ENCODE measurements at regions not wholly inside any gene's neighbourhood (a gene's known extent, or its start where the extent isn't known, plus 50 kb on each side); places are given as distances from the start of the nearest gene placed in this dataset.

DNA sequence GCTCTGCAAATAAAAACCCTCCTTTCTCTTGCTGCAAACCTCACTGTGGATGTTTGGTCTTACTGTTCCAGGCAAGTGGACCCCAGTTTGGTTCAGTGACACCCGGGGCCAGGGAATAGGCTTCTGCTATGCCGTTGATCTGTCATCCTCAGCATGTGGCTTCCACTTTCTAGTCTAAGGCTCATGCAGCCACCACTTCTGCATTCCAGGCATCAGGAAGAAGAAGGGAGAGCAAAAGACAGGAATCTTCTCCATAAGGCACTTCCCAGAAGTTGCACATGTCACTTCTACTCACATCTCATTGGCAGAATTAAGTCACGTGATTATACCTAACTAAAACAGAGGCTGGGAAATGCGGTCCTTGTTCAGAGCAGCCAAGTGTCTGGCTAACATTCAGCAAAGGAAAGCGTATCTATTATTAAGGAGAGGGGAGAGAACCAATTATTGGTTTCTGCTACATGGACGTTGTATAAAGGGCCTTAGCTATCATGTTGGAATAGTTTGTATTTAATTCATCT lies 173.6 kb upstream of the PFN2 start:
- Histone ChIP-seq H3K27me3 (ENCODE audit: control insufficient read depth in 2 of 2, insufficient read depth in 2 of 2, low read length in 2 of 2) (no peaks in the 10 kb centered on the region), H3K27ac (ENCODE audit: low read depth in 1 of 2, low read length in 2 of 2) (no peak overlapping the region), H3K9me3 (replicated peaks in 1 of 2; ENCODE audit: control insufficient read depth in 1 of 2, insufficient read depth in 1 of 2, low read length in 2 of 2) (no peaks in the 10 kb centered on the region), H2AFZ (ENCODE audit: insufficient read depth, low read depth, low read length, poor library complexity, severe bottlenecking) (no peak overlapping the region), H3K4me1 (ENCODE audit: control insufficient read depth in 1 of 2, insufficient read depth in 2 of 2, low read length in 2 of 2) (peaks cover 11 to 15% of the 10 kb centered on the region in 2 donors), H3K9ac (ENCODE audit: insufficient read depth, low read length, poor library complexity, severe bottlenecking) (no peak overlapping the region), H3K4me2 (replicated peaks; ENCODE audit: extremely low read depth, low read length, poor library complexity, severe bottlenecking) (peak overlapping the region; percentile 40), H3K4me3 (replicated peaks in 1 of 3; ENCODE audit: low read depth in 2 of 3, low read length in 3 of 3) (peak overlapping the region in 1 of 3 experiments; percentile 41), H3K79me2 (ENCODE audit: insufficient read depth, low read length) (no peaks in the 10 kb centered on the region), H4K20me1 (ENCODE audit: insufficient read depth, low read length) (no peaks in the 10 kb centered on the region), H3K36me3 (replicated peaks in 1 of 2; ENCODE audit: control insufficient read depth in 1 of 2, insufficient read depth in 2 of 2, low read length in 2 of 2) (no peaks in the 10 kb centered on the region)
- TF ChIP-seq, protein P1, sequence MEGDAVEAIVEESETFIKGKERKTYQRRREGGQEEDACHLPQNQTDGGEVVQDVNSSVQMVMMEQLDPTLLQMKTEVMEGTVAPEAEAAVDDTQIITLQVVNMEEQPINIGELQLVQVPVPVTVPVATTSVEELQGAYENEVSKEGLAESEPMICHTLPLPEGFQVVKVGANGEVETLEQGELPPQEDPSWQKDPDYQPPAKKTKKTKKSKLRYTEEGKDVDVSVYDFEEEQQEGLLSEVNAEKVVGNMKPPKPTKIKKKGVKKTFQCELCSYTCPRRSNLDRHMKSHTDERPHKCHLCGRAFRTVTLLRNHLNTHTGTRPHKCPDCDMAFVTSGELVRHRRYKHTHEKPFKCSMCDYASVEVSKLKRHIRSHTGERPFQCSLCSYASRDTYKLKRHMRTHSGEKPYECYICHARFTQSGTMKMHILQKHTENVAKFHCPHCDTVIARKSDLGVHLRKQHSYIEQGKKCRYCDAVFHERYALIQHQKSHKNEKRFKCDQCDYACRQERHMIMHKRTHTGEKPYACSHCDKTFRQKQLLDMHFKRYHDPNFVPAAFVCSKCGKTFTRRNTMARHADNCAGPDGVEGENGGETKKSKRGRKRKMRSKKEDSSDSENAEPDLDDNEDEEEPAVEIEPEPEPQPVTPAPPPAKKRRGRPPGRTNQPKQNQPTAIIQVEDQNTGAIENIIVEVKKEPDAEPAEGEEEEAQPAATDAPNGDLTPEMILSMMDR (IDR thresholded peaks at IDR 0.05): no peak
- Mint-ChIP-seq H3K27ac (peak overlapping the region in 1 of 7 donors; percentile 41), H3K36me3 (no peaks in the 10 kb centered on the region), H3K9me3 (peaks cover 0 to 3% (median 0%) of the 10 kb centered on the region in 7 donors), H3K4me3 (peak overlapping the region in 1 of 2 donors; percentile 82), H3K4me1 (peaks cover 17% of the 10 kb centered on the region), H3K27me3 (ENCODE audit: low read depth in 3 of 3) (peaks cover 0 to 4% (median 0%) of the 10 kb centered on the region in 3 donors)
- intact Hi-C loops (cut with micrococcal nuclease): no loop called here
- 0% methylated on average over 1 of the region's 6 CpGs for WGBS (ENCODE audit: insufficient coverage)
- no peak for DNase-seq

DNA sequence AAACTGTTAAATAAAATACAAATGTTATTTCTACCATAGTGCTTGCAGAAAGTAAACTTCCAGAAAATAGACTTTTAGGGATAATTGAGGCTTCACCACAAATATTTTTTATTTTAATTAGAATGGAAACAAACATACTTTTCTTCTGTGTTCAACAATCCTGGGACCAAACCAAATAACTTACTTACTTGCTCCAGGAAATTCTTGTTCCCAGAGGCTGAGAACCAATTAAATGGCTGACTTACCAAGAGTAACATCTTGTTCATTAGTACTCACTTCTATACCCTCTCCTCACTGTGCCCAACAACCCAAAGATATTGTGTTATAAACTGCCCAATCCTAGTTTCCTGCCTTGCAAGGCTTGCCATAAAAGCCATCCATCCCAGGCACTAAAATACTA lies 172.2 kb upstream of the PFN2 start:
- peaks cover 0 to 4% (median 0%) of the 10 kb centered on the region in 3 donors for H3K27me3 Mint-ChIP-seq (ENCODE audit: low read depth in 3 of 3)
- intact Hi-C loops (cut with micrococcal nuclease): no loop called here

More for the DNA sequence above, 172.2 kb upstream of the PFN2 start:
- Mint-ChIP-seq H3K4me1 (peaks cover 16% of the 10 kb centered on the region), H3K36me3 (no peaks in the 10 kb centered on the region), H3K27ac (no peak overlapping the region), H3K9me3 (peaks cover 0 to 3% (median 0%) of the 10 kb centered on the region in 7 donors), H3K4me3 (no peak overlapping the region)
- Histone ChIP-seq H3K4me2 (replicated peaks; ENCODE audit: extremely low read depth, low read length, poor library complexity, severe bottlenecking) (no peak overlapping the region), H3K27ac (ENCODE audit: low read depth in 1 of 2, low read length in 2 of 2) (no peak overlapping the region), H3K9ac (ENCODE audit: insufficient read depth, low read length, poor library complexity, severe bottlenecking) (no peak overlapping the region), H3K79me2 (ENCODE audit: insufficient read depth, low read length) (no peaks in the 10 kb centered on the region), H3K9me3 (replicated peaks in 1 of 2; ENCODE audit: control insufficient read depth in 1 of 2, insufficient read depth in 1 of 2, low read length in 2 of 2) (no peaks in the 10 kb centered on the region), H3K27me3 (ENCODE audit: control insufficient read depth in 2 of 2, insufficient read depth in 2 of 2, low read length in 2 of 2) (no peaks in the 10 kb centered on the region), H3K4me3 (replicated peaks in 1 of 3; ENCODE audit: low read depth in 2 of 3, low read length in 3 of 3) (no peak overlapping the region), H2AFZ (ENCODE audit: insufficient read depth, low read depth, low read length, poor library complexity, severe bottlenecking) (no peak overlapping the region), H3K4me1 (ENCODE audit: control insufficient read depth in 1 of 2, insufficient read depth in 2 of 2, low read length in 2 of 2) (peaks cover 11 to 15% of the 10 kb centered on the region in 2 donors), H3K36me3 (replicated peaks in 1 of 2; ENCODE audit: control insufficient read depth in 1 of 2, insufficient read depth in 2 of 2, low read length in 2 of 2) (no peaks in the 10 kb centered on the region), H4K20me1 (ENCODE audit: insufficient read depth, low read length) (no peaks in the 10 kb centered on the region)
- TF ChIP-seq, protein P1 (IDR thresholded peaks at IDR 0.05): no peak
- no peak for DNase-seq

Measured in CD14-positive monocyte (primary cell).